ENCODE measurements at regions not wholly inside any gene's neighbourhood (a gene's known extent, or its start where the extent isn't known, plus 50 kb on each side); places are given as distances from the start of the nearest gene placed in this dataset.

DNA sequence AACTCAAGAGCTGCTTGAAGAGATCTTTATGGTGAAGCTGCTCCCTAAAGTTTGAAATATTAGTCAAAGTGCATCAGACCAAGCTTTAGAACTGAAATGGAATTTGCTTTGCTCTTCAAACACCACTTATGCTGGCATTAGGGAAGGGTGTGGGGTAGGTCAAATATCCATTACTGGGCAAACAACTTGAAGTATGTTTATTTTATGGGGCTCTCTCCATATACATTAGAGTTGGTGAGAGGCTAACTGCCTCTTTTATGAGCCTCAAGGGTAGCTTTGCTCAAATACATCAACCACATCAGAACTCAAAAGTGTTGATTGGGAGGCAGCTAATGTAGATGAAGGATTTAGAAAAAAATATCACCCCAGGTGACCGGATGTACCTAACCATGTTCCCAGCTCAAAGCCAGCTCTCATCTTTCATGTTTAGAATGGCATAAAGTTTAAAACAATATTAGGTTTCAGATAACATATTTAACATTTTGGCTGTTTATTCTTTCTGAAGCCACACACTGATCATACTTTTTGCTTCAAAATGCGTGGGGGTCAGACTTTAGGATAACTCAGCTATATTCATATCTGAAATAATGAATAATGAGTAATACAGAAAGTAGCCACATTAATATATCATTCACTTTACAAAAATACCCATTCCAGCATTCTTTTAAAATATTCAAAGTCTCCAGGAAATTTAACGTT is 318.6 kb downstream of the PTEN start:
- no peak for DNase-seq

GRCh38 chr10:88182601-88182930 is 319.1 kb downstream of the PTEN start:
- no peak for DNase-seq

- no peak for DNase-seq
These were observed 321.3 kb downstream of the PTEN start for GRCh38 chr10:88184543-88185297.

DNA sequence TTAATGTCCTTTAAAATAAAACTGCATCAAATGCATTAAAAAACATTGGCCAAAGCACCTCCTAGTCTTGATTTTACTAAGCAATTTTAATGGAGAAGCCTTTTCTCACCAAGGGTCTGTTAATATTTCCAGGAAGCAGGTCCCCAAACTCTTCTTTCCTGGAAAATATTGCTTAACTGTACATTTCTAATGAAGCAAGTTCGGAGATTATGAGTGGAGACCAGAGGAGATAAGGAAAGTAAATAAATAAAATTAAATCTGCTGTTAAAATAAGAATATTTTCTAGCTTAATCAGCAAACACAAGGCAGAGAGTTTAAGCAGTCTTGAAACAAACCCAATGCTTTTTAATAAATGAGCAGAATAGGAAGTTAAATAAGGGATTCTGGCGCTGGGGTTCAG is 322.4 kb downstream of the PTEN start:
- DNase-seq, result no peak

GRCh38 chr10:88186335-88186734 is 322.9 kb downstream of the PTEN start:
- no peak for DNase-seq

DNA sequence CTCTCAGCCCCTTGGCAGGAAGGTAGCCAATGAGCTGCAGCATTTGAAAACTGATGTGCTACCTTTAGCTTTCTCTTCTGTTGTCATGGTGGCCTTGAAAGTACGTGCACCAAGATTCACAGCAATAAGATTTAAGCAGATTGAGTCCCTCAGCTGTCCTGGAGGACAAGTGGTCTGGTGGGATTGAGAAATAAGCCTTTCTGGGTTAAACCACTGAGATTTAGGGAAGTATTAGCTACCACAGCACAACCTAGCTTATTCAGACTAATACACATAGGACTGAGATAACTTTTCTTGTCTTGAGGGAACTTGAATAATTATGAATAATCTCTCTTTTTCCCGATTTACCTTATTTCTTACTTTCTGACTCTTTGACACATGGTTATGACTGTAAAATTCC is 324.0 kb downstream of the PTEN start:
- DNase-seq, result no peak

GRCh38 chr10:88190123-88190522 is 326.7 kb downstream of the PTEN start:
- DNase-seq, result no peak

GRCh38 chr10:88190540-88191235 is 327.3 kb downstream of the PTEN start:
- DNase-seq, result no peak

- DNase-seq, result no peak
These were observed 329.6 kb downstream of the PTEN start for GRCh38 chr10:88193018-88193417.

GRCh38 chr10:88194041-88194887 is 330.8 kb downstream of the PTEN start:
- no peak for DNase-seq

GRCh38 chr10:88194961-88195367 is 331.5 kb downstream of the PTEN start:
- no peak for DNase-seq

- DNase-seq, result no peak
These were observed 332.4 kb downstream of the PTEN start for GRCh38 chr10:88195841-88196240.

DNA sequence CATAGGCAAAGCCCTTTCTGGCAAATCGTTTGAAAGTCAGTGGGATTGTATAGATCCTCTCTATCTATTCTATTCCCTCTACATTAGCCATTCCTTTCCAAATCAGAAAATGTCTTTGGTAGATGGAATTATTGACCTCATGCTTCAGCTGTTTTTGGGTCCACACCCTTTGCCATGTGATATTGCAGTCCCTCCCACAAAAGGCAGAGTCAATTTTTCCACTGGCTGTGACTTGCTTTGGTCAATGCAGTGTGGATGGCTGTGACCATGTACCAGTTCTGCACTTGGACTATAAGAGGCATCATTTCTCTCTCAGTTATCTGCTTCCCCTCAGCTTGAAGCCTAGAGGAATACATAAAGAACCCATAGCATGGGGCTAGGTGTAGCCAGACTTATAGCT is 332.9 kb downstream of the PTEN start:
- no peak for DNase-seq

DNA sequence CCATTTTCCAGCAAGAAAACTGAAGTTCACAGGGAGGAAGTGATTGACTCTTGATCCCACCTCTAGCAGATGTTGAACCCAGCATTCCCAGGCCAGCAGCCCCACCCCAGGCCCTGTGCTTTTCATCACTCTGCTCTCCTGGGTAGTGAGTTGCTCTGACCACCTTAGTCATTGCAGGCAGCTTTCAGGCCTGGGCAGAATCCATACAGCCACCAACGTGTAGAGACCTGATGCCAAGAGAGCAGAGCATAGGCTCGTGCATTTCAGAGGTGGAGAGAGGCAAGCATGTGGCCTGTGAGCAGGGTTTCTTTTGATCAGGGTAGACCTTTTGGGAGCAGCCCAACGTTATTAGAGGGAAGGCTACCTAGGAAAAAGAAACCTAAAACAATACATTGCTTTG is 334.6 kb downstream of the PTEN start:
- DNase-seq, result no peak

GRCh38 chr10:88200312-88201032 is 337.0 kb downstream of the PTEN start:
- no peak for DNase-seq

DNA sequence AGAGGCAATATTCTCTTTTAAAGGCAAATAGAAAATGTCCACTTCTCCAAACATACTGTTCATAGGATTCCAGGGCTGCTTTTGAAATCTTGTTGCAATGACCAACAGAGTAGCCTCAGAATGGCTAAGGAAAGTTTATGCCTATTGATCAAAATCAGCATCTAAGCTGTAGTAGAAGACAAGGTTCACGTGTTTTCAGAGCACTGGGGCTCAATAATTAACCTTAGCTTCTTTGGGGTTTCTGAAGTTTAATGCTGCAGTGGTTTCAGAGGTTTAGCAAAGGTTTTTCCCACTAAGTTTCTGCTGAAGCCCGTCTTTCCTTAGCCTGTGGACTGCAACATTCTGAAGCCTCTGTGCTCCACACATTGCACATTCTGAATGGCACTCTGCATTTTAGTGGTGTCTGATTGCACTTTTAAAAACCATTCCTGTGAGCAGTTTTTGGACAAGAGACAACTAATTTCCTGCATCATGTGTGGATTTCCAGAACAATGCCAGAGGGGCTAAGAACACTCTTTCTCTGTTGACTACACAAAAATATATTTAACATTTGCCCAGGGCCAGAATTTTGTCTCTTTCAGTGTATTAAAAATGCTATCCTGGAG is 342.5 kb downstream of the PTEN start:
- DNase-seq, result no peak

DNA sequence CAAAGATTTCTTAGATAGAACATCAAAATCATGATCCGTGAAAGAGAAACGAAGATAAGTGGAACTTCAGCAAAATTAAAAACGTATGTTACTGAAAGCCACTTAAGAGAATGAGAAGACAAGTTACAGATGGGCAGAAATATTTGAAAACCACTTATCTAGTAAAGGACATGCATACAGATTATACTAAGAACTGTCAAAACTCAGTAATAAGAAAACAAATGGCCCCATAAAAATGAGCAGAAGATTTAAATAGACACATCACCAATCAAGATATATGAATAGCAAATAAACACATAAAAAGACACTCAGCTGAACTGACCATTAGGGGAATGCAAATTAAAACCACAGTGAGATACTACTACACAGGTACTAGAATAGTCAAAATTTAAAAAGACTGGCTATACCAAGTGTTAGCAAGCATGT is 343.7 kb downstream of the PTEN start:
- DNase-seq, result no peak

DNA sequence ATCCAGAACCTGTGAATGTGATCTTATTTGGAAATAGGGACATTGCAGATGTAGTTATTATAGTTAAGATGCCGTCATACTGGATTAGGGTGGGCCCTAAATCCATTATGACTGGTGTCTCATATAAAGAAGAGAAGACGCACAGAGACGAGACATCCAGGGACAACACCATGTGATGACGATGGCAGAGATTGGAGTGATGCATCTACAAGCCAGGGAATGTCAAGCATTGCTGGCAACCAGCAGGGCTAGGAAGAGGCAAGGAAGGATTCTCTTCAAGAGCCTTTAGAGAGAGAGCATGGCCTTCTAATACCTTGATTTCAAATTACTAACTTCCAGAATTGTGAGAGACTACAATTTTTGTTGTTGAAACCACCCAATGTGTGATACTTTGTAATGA is 345.8 kb downstream of the PTEN start:
- no peak for DNase-seq

GRCh38 chr10:88209837-88210561 is 346.6 kb downstream of the PTEN start:
- no peak for DNase-seq

DNA sequence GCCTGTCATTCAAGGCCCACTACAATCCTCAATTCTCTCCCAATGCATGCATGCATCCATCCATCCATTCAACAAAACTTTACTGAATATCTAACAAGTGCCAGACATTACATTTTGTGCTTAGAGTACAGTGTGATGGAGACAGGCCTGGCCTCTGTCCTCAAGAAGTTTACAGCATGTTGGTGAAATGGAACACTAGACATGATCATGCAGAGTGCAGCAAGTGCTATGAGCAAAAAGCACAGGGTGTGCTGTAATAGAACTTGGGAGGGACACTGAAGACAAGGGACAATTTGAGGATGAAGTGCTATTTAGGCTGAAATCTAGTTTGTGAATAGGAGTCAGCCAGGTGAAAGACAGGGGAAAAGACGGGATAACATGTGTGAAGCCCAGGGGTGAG is 347.8 kb downstream of the PTEN start:
- no peak for DNase-seq

DNA sequence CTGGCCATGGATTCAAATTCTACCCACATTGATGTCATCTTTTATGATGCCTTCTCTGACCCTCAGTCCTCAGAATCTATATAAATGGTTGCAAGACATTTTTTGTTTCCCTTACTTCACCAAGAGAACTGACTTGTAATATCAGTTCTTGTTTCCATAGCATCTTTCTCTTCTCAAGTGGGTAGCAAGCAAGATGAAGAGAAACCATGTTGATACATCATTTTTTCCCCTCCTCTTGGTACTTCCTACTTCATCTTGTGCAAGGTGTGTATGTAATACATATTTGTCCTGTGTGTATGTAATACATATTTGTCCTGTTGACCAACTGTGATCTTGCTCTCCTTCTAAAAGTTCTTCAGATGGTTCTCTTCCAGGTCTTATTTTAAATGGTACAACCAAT is 348.6 kb downstream of the PTEN start:
- DNase-seq, result no peak

Data from 8988T (cell line).